HEK293 (cell line): ENCODE measurements at regions not wholly inside any gene's neighbourhood (a gene's known extent, or its start where the extent isn't known, plus 50 kb on each side); places are given as distances from the start of the nearest gene placed in this dataset.

Source experiments
- CTCF ChIA-PET: fragments of 350-600 bp; formaldehyde crosslinking; extraction: SDS; loops from one replicate; lab custom pipeline; 2021; ENCODE audit warnings: antibody characterized with exemption; lab: Yijun Ruan, JAX
- POLR2A ChIA-PET: fragments of 300-600 bp; formaldehyde crosslinking; extraction: SDS; loops from one replicate; lab custom pipeline; 2020; ENCODE audit warnings: antibody characterized with exemption, inconsistent platforms; lab: Yijun Ruan, JAX
- H3K27ac ChIP-seq: fragments of 200-500 bp; sonication (Bioruptor generic); 2 replicates; pipeline ENCODE4 v1.5.1; 2014; ENCODE audit warnings: low read depth, low read length, control low read depth, inconsistent platforms; ENCODE audit errors: extremely low read depth
- H3K36me3 ChIP-seq, 2 experiments: fragments of 200-500 bp in 1 of 2; sonication (Bioruptor generic) in 1 of 2; 1 replicate in 1 of 2; 2 replicates in 1 of 2; pipeline ENCODE4 v1.5.1; 2014 to 2017; ENCODE audit warnings: inconsistent platforms in 2 of 2, low read length in 2 of 2; ENCODE audit not compliant: control insufficient read depth in 2 of 2, insufficient read depth in 1 of 2
- H3K4me1 ChIP-seq: fragments of 200-500 bp; sonication (Bioruptor generic); 2 replicates; pipeline ENCODE4 v1.5.1; 2014; ENCODE audit warnings: mild to moderate bottlenecking, low read length, inconsistent platforms; ENCODE audit not compliant: control insufficient read depth, insufficient read depth
- H3K4me3 ChIP-seq: 2 replicates; pipeline ENCODE4 v1.5.1; 2011; ENCODE audit warnings: low read depth, mild to moderate bottlenecking, control low read depth, low read length, moderate library complexity
- H3K9me3 ChIP-seq: fragments of 200-500 bp; sonication (Bioruptor generic); 2 replicates; pipeline ENCODE4 v1.5.1; 2014; ENCODE audit warnings: low read depth, low read length, inconsistent platforms; ENCODE audit not compliant: control insufficient read depth, insufficient read depth
- ELK4 ChIP-seq: IDR thresholded peaks from 2 replicates; pipeline ENCODE4 v1.6.1; 2011; ENCODE audit warnings: mild to moderate bottlenecking, low read depth, low read length, borderline replicate concordance
- FEZF1 ChIP-seq: fragments of 450-650 bp; formaldehyde crosslinking; IDR thresholded peaks from 2 replicates; pipeline ENCODE4 v1.5.1; 2016; ENCODE audit warnings: missing biosample characterization, missing genetic modification characterization
- GLI4 ChIP-seq: fragments of 450-650 bp; formaldehyde crosslinking; IDR thresholded peaks from 2 replicates; pipeline ENCODE4 v1.5.1; 2016; ENCODE audit warnings: missing biosample characterization, missing genetic modification characterization
- HIC1 ChIP-seq: fragments of 450-650 bp; formaldehyde crosslinking; IDR thresholded peaks from 2 replicates; pipeline ENCODE4 v1.5.1; 2016; ENCODE audit warnings: missing biosample characterization, missing genetic modification characterization
- HOXA7 ChIP-seq: sonication (generic); formaldehyde crosslinking; IDR thresholded peaks from 2 replicates; pipeline ENCODE4 v1.8.1; 2022; ENCODE audit warnings: missing genetic modification reagents, borderline replicate concordance
- HOXC10 ChIP-seq: sonication (generic); formaldehyde crosslinking; IDR thresholded peaks from 2 replicates; pipeline ENCODE4 v1.8.1; 2023; ENCODE audit warnings: mild to moderate bottlenecking, missing genetic modification reagents
- SCRT2 ChIP-seq: fragments of 450-650 bp; formaldehyde crosslinking; IDR thresholded peaks from 2 replicates; pipeline ENCODE4 v1.5.1; 2016; ENCODE audit warnings: missing biosample characterization, missing genetic modification characterization
- SETDB1 ChIP-seq: IDR thresholded peaks from one replicate; pipeline ENCODE4 v1.6.1; 2017; ENCODE audit warnings: mild to moderate bottlenecking, low read length, moderate library complexity, mixed read lengths; ENCODE audit not compliant: insufficient read length
- ZBTB7A ChIP-seq: fragments of 450-650 bp; formaldehyde crosslinking; IDR thresholded peaks from 2 replicates; pipeline ENCODE4 v1.5.1; 2016; ENCODE audit warnings: low read depth, missing biosample characterization, missing genetic modification characterization
- ZNF138 ChIP-seq: fragments of 450-650 bp; formaldehyde crosslinking; IDR thresholded peaks from 2 replicates; pipeline ENCODE4 v1.5.1; 2016; ENCODE audit warnings: missing biosample characterization, missing genetic modification characterization, borderline replicate concordance
- ZNF223 ChIP-seq: fragments of 450-650 bp; formaldehyde crosslinking; IDR thresholded peaks from 2 replicates; pipeline ENCODE4 v1.5.1; 2016; ENCODE audit warnings: missing biosample characterization, missing genetic modification characterization
- ZNF280D ChIP-seq: fragments of 450-650 bp; formaldehyde crosslinking; IDR thresholded peaks from 2 replicates; pipeline ENCODE4 v1.5.1; 2016; ENCODE audit warnings: missing biosample characterization, missing genetic modification characterization
- ZNF292 ChIP-seq: fragments of 450-650 bp; formaldehyde crosslinking; IDR thresholded peaks from 2 replicates; pipeline ENCODE4 v1.5.1; 2016; ENCODE audit warnings: low read depth, missing biosample characterization, missing genetic modification characterization, borderline replicate concordance
- ZNF701 ChIP-seq: fragments of 450-650 bp; formaldehyde crosslinking; IDR thresholded peaks from 2 replicates; pipeline ENCODE4 v1.5.1; 2016; ENCODE audit warnings: missing biosample characterization, missing genetic modification characterization
- ZNF768 ChIP-seq: fragments of 450-650 bp; formaldehyde crosslinking; IDR thresholded peaks from 2 replicates; pipeline ENCODE4 v1.5.1; 2018; ENCODE audit warnings: missing biosample characterization, mild to moderate bottlenecking, missing genetic modification characterization
- ZNF837 ChIP-seq: fragments of 450-650 bp; formaldehyde crosslinking; IDR thresholded peaks from 2 replicates; pipeline ENCODE4 v1.5.1; 2016; ENCODE audit warnings: missing biosample characterization, missing genetic modification characterization
- ZSCAN5A ChIP-seq: fragments of 450-650 bp; formaldehyde crosslinking; IDR thresholded peaks from 2 replicates; pipeline ENCODE4 v1.5.1; 2016; ENCODE audit warnings: missing biosample characterization, missing genetic modification characterization

GRCh38 chr16:80103463-80103862 is 437.3 kb upstream of the DYNLRB2 start:
- ChIA-PET POLR2A (no interaction called here), CTCF (no interaction called here)
- Histone ChIP-seq H3K9me3 (no peaks in the 10 kb centered on the region), H3K36me3 (no peaks in the 10 kb centered on the region), H3K27ac (no peak overlapping the region), H3K4me1 (no peaks in the 10 kb centered on the region), H3K4me3 (no peak overlapping the region)
- TF ChIP-seq ZNF138 (tag by site-specific recombination): no peak

- no peaks in the 10 kb centered on the region for H3K9me3 ChIP-seq
- ChIA-PET POLR2A (no interaction called here), CTCF (interaction anchor here (0.7 kb wide), 1 partner anchor 26 kb away, joined by 3 read pairs; no protein-coding TSS in a partner anchor)
- TF ChIP-seq ZNF768 (tag by site-specific recombination) (no peak), ELK4 (no peak), SCRT2 (0 out of 2 replicates have a peak, but pooled peaks have one; percentile 28)
- no peak overlapping the region for H3K27ac ChIP-seq
- H3K4me1 ChIP-seq: no peaks in the 10 kb centered on the region
- no peaks in the 10 kb centered on the region for H3K36me3 ChIP-seq
- H3K4me3 ChIP-seq: no peak overlapping the region
These were observed 439.8 kb upstream of the DYNLRB2 start for GRCh38 chr16:80100846-80101451.

- CTCF ChIA-PET: no interaction called here
- Histone ChIP-seq H3K27ac (no peak overlapping the region), H3K36me3 (no peaks in the 10 kb centered on the region), H3K4me1 (no peaks in the 10 kb centered on the region), H3K4me3 (no peak overlapping the region)
- TF ChIP-seq GLI4 (tag by site-specific recombination): no peak
- no peak for TF ChIP-seq FEZF1 (tag by site-specific recombination)
- no peak for TF ChIP-seq HOXA7 (CRISPR knock-in tag)
- no peak for TF ChIP-seq ZNF837 (tag by site-specific recombination)
- TF ChIP-seq ZNF223 (tag by site-specific recombination): no peak
- no peak for TF ChIP-seq ZBTB7A (tag by site-specific recombination)
- no peak for TF ChIP-seq HOXC10 (CRISPR knock-in tag)
- TF ChIP-seq ZSCAN5A: no peak
- no peak for TF ChIP-seq ELK4
- TF ChIP-seq, all 188 proteins: peak for 0
- H3K9me3 ChIP-seq: no peaks in the 10 kb centered on the region
- POLR2A ChIA-PET: no interaction called here
These were observed 440.6 kb upstream of the DYNLRB2 start for GRCh38 chr16:80100186-80100585.

GRCh38 chr16:80097098-80097497 is 443.7 kb upstream of the DYNLRB2 start:
- Histone ChIP-seq H3K4me1 (no peaks in the 10 kb centered on the region), H3K36me3 (no peaks in the 10 kb centered on the region), H3K4me3 (no peak overlapping the region), H3K9me3 (no peaks in the 10 kb centered on the region), H3K27ac (no peak overlapping the region)
- no peak for TF ChIP-seq ZNF701 (tag by site-specific recombination)
- no peak for TF ChIP-seq ZNF292 (tag by site-specific recombination)
- peak; percentile 75 for TF ChIP-seq SETDB1
- no peak for TF ChIP-seq HIC1 (tag by site-specific recombination)
- TF ChIP-seq ZNF280D (tag by site-specific recombination): no peak
- CTCF ChIA-PET: interaction anchor here (1.3 kb wide), 1 partner anchor 12 kb away, joined by 3 read pairs; no protein-coding TSS in a partner anchor
- POLR2A ChIA-PET: no interaction called here
